Muscle of back (tissue), 3 donors: ENCODE measurements at regions not wholly inside any gene's neighbourhood (a gene's known extent, or its start where the extent isn't known, plus 50 kb on each side); places are given as distances from the start of the nearest gene placed in this dataset.
A peak's percentile ranks its signal among the peaks of the same experiment; 100 is the strongest.

Source experiments
- DNase-seq, 3 donors: peaks; one replicate each; pipeline versions ENCODE4 v3.0.0 to v3.0.0-alpha.2; 2013

DNA sequence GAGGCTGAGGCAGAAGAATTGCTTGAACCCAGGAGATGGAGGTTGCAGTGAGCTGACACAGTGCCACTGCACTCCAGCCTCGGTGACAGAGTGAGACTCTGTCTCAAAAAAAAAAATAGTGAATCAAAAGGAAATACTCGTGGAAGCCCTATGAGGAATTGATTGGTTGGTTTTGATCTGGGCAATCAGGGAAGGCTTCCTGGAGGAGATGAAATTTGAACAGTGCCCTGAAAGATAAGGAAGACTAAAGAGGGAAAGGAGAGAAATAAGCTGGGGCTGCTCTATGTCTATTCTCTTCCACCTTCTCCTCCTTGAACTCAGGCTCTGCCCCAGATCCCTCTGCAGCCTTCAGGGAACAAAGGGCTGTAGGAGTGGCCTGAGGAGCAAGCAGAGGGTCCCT lies 54.1 kb downstream of the IRF2BPL start:
- DNase-seq: no peak

GRCh38 chr14:76971549-76971948 lies 57.0 kb downstream of the IRF2BPL start:
- DNase-seq: no peak

DNA sequence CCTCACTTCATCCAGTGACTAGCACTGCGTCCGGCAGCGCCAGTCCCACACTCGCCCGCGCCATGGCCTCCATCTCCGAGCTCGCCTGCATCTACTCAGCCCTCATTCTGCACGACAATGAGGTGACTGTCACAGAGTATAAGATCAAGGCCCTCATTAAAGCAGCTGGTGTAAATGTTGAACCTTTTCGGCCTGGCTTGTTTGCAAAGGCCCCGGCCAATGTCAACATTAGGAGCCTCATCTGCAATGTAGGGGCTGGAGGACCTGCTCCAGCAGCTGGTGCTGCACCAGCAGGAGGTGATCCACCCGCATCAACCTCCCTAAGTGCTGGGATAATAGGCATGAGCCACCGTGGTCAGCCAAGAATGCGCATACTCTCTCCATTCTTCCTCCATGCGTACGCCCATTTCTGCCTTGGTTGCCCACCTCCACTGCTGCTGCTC lies 59.9 kb downstream of the IRF2BPL start:
- DNase-seq: no peak

GRCh38 chr14:76967788-76968187 lies 60.7 kb downstream of the IRF2BPL start:
- no peak for DNase-seq

DNA sequence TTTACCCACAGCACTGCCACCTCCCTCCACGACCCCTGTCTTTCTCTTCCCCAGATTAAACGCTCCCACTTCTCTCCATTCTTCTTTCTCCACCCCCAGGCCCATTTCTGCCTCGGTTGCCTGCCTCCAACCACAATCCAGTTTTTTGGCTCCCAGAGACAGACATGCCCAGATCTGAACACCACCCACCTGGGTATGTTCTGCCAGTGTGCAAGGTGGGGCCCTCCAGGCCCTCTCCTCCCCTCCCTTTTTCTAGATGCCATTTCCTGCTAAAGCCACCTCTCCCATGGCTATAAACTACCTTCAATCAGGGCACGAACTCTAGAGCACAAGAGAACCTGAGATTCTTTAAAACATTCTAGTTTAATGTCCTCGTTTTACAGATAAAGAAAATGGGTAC lies 63.3 kb downstream of the IRF2BPL start:
- DNase-seq: no peak

DNA sequence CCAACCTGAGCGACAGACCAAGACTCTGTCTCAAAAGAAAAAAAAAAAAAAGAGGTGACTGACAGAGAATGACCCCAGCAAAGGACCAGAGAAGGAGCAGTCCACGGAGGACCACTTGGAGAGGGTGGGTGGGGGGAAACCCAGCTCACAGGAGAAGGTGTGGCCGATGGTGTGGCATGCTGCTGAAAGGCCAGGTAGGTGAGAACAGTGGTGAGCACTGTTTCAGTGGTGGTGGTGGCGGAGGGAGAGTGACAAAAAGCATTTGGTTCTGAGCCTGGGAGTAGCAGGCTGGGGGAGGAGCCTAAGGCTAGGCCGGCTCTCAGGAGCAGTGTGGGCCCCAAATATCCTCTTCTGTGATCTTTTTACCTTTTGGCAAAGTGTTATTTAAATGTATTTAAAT lies 63.8 kb downstream of the IRF2BPL start:
- no peak for DNase-seq

GRCh38 chr14:76963372-76963771 lies 65.1 kb downstream of the IRF2BPL start:
- DNase-seq: no peak

GRCh38 chr14:76962303-76962660 lies 66.2 kb downstream of the IRF2BPL start:
- DNase-seq: no peak

GRCh38 chr14:76961631-76962302 lies 66.7 kb downstream of the IRF2BPL start:
- peak; percentile 79 to 93 (median 93) for DNase-seq

DNA sequence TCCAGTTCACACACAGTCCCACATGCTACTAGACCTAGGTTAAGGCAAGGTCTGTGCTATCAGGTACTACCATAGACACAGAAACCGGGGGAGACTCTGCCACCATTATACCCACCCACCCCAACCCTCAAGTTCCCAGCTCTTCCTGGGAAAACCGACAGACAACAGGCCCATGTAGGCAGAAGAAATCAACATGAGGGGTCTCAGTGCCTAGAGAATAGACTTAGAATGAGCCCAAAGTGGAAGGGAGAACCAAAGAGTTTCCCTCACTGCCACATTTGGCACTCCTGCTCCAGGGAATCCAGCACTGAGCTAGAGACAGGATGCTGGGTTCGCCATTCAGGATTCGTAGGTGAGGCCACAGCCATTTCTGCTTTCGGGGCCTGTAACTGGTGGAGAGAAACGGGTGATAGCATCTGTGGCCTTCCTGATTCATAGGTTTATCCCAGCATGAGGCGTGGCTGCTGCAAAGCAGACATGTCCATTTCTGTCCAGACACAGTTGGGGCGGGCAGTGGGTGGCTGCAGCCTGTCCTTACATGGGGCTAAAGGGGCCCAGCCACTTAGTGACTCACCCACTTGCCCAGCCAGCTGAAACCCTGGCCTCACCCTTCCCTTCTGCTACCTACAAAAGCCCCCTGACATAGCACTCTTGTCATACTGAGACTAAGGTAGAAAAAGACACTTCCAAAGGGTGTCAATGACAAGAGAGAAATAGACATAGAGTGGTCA lies 69.4 kb downstream of the IRF2BPL start:
- DNase-seq: peak in 1 of 3 donors; percentile 28

GRCh38 chr14:76958020-76958979 lies 70.2 kb downstream of the IRF2BPL start:
- peak in 1 of 3 donors; percentile 8 for DNase-seq

- DNase-seq: no peak
Measured at GRCh38 chr14:76957224-76957891, 71.2 kb downstream of the IRF2BPL start.

GRCh38 chr14:76956316-76957090 lies 72.0 kb downstream of the IRF2BPL start:
- peak; percentile 86 to 95 (median 93) for DNase-seq

DNA sequence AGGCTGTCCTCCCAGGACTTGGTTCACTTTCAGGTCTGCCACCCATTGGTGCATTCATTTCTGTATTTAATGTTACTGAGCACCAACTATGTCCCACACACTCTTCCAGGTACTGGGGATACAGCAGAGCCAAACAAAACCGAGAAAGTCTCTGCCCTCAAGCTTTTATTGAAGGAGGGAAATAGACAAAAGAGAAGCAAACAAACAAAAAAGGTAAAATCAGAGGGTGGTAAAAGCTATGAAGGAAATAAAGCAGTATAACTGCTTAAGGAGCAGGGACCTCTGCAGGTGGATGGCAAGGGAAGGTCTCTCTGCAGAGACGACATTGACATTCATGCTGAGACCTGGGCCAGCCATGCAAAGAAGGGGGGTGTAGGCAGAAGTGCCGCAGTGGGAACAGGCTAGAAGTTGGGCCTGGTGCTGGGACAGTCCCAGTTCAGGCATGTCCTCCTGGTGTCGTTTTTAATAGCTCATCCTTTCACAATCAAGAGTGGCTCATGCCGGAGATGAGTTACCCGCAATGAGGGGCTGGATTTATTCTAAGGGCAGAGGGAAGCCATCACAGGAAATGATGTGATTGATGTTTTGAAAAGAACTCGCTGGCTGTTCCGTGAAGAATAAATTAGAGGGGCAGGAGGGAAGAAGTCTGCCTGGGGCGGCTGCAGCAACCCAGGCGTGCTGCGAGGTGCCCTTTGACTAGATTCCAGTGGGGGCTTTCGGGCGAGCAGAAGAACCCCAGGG lies 72.8 kb downstream of the IRF2BPL start:
- peak in 1 of 3 donors; percentile 57 for DNase-seq

DNA sequence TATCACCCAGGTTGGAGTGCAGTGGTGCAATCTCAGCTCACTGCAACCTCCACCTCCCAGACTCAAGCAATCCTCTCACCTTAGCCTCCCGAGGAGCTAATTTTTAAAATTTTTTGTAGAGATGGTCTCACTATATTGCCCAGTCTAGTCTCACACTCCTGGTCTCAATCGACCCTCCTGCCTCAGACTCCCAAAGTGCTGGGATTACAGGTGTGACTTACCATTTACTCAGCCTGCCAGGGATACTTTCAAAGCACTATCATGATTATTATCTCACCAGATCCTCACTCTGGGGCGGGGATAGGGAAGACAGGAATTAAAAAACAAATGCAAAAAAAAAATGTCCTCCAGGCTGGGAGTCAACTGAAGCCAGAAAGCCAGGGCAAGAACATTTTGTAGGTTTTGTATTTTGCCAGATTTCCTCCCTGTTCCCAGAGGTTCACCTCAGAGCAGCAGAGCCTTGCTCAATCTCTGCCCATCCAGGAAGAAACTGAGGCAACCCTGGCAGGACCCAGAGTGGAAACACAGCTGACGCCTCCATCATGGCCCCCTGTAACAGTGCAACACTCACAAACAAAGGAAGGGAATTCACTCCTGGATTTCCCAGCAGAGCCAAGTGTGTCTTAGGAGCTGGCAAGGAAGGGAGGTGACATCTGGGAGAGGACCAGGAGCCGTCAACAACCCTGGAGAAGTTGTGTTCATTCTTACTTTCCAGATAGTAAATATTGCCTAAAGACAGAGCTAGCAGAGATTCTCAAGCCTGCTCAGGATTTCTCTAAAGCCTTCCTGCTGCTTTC lies 73.9 kb downstream of the IRF2BPL start:
- DNase-seq: no peak

- DNase-seq: peak in 1 of 3 donors; percentile 83
Measured at GRCh38 chr14:76953311-76953945, 75.1 kb downstream of the IRF2BPL start.

DNA sequence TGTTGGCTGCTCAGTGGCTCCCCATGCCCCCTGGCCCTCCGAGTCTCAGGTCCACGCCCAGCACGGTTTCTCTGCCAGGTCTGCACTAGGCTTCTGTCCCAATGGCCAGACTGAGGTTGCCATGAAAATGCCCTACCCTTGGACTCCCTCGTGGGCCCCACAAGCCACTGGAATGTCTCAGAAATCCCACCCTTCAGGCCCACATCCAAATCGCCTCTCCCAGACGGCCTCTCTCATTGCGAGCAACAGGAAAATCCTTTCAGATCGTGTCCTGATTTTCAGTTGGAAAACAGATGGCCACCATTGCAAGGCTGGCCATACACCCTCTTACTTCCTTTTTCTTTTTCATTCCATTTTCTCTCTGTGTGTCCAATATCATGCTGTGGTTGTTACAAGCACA lies 77.3 kb downstream of the IRF2BPL start:
- DNase-seq: peak in 1 of 3 donors; percentile 76
